ENCODE measurements at regions not wholly inside any gene's neighbourhood (a gene's known extent, or its start where the extent isn't known, plus 50 kb on each side); places are given as distances from the start of the nearest gene placed in this dataset.

- TF ChIP-seq CTCF (IDR thresholded peaks at IDR 0.05; ENCODE audit: low read depth, low read length, missing input control) (no peak), MAX (IDR thresholded peaks at IDR 0.05) (no peak), GABPA (IDR thresholded peaks at IDR 0.05 in 1 of 2, conservative IDR thresholded peaks at IDR 0.05 in 1 of 2) (no peak), FOXA2 (IDR thresholded peaks at IDR 0.05) (no peak), TAF1 (conservative IDR thresholded peaks at IDR 0.05) (no peak), RXRA (IDR thresholded peaks at IDR 0.05) (no peak), FOXA1 (IDR thresholded peaks at IDR 0.05) (no peak)
These were observed 62.5 kb upstream of the PDX1 start for GRCh38 chr13:27857282-27857681.

All from liver (tissue), 3 donors.